ENCODE measurements at regions not wholly inside any gene's neighbourhood (a gene's known extent, or its start where the extent isn't known, plus 50 kb on each side); places are given as distances from the start of the nearest gene placed in this dataset.

GRCh38 chr13:91085127-91085526 is 262.4 kb upstream of the MIR17HG start (continued):
- TF ChIP-seq ZBTB40 (IDR thresholded peaks at IDR 0.05) (no peak), ZBTB40 (CRISPR knock-in tag; IDR thresholded peaks at IDR 0.05) (0 out of 2 replicates have a peak, but pooled peaks have one; percentile 11), KDM2B (CRISPR knock-in tag; IDR thresholded peaks at IDR 0.05) (no peak), POLR2A (conservative IDR thresholded peaks at IDR 0.05) (no peak), ZNF23 (CRISPR knock-in tag; IDR thresholded peaks at IDR 0.05) (no peak), TARDBP (IDR thresholded peaks at IDR 0.05) (peak; percentile 73; the same call in 1 of the 2 replicates), GABPB1 (CRISPR knock-in tag; IDR thresholded peaks at IDR 0.05) (no peak), ZBTB1 (CRISPR knock-in tag; IDR thresholded peaks at IDR 0.05; ENCODE audit: borderline replicate concordance, low read depth) (no peak), HNRNPLL (IDR thresholded peaks at IDR 0.05; ENCODE audit: low read depth, low read length, poor library complexity, severe bottlenecking) (no peak), FOXP1 (CRISPR knock-in tag; IDR thresholded peaks at IDR 0.05) (no peak), ARID4B (CRISPR knock-in tag; IDR thresholded peaks at IDR 0.05) (no peak), ZNF639 (CRISPR knock-in tag; conservative IDR thresholded peaks at IDR 0.05 in 1 of 2, IDR thresholded peaks at IDR 0.05 in 1 of 2) (peak in 1 of 2 experiments; percentile 63; a peak in 2 of 4 replicates), CBFA2T2 (conservative IDR thresholded peaks at IDR 0.05) (peak; percentile 95), TBP (optimal IDR thresholded peaks at IDR 0.05; ENCODE audit: low read depth, low read length) (no peak)

Measured in K562 (cell line).